Right lobe of liver (tissue), 4 donors: ENCODE measurements at regions not wholly inside any gene's neighbourhood (a gene's known extent, or its start where the extent isn't known, plus 50 kb on each side); places are given as distances from the start of the nearest gene placed in this dataset.

Experiments used
- POLR2A ChIP-seq: fragments of 450-650 bp; IDR thresholded peaks from one replicate; pipeline ENCODE4 v1.6.1; 2017; ENCODE audit warnings: antibody characterized with exemption, mild to moderate bottlenecking
- TF ChIP-seq, protein P1 (sequence below), 4 donors: fragments of 200-600 bp in 3 of 4; fragments of 450-650 bp in 1 of 4; IDR thresholded peaks; one replicate each; pipeline versions ENCODE4 v1.5.1 to v1.8.0; 2016 to 2022; ENCODE audit warnings: antibody characterized with exemption in 4 of 4, mild to moderate bottlenecking in 2 of 4
- donor health status: DM: no; HTN: no; CAD: no.
- donor health status: DM: no; HTN: no; CAD: no.
- donor health status: DM: no; HTN: yes; CAD: no.

DNA sequence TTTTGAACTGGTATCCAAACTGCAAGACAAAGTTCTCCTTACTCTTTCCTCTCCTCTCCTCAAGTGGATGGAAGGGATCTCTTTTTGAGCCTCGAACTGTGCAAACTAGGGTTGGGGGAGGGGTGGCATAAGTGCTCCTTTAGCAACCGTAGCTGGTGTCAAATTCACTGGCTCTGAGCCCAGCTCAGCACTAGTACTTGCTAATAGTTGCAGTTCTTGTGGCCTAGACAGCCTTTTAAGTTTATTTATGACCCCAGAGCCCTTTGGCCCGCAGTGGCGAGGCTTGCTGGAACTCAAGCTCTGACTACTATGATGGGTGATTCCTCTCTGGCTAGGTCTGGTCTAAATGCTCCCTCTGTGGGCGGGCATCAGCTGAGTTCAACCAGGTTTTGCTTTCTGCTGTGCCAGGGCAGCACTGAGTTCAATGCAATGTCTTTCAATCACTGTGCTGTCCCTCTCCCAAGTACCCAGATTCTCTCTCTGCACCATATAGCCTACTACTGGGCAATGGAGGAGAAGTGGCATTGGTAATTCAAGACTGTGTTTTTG is 528.4 kb upstream of the SYT4 start:
- TF ChIP-seq, protein P1, sequence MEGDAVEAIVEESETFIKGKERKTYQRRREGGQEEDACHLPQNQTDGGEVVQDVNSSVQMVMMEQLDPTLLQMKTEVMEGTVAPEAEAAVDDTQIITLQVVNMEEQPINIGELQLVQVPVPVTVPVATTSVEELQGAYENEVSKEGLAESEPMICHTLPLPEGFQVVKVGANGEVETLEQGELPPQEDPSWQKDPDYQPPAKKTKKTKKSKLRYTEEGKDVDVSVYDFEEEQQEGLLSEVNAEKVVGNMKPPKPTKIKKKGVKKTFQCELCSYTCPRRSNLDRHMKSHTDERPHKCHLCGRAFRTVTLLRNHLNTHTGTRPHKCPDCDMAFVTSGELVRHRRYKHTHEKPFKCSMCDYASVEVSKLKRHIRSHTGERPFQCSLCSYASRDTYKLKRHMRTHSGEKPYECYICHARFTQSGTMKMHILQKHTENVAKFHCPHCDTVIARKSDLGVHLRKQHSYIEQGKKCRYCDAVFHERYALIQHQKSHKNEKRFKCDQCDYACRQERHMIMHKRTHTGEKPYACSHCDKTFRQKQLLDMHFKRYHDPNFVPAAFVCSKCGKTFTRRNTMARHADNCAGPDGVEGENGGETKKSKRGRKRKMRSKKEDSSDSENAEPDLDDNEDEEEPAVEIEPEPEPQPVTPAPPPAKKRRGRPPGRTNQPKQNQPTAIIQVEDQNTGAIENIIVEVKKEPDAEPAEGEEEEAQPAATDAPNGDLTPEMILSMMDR (IDR thresholded peaks at IDR 0.05) = no peak
- no peak for TF ChIP-seq POLR2A
